ENCODE measurements at regions not wholly inside any gene's neighbourhood (a gene's known extent, or its start where the extent isn't known, plus 50 kb on each side); places are given as distances from the start of the nearest gene placed in this dataset.

GRCh38 chrX:95974096-95974470 lies 710.6 kb upstream of the DIAPH2 start:
- Mint-ChIP-seq H3K27ac (ENCODE audit: unreplicated experiment) (no peak overlapping the region), H3K36me3 (ENCODE audit: low read depth, unreplicated experiment) (no peaks in the 10 kb centered on the region), H3K9me3 (ENCODE audit: unreplicated experiment) (no peaks in the 10 kb centered on the region), H3K4me3 (ENCODE audit: unreplicated experiment) (no peak overlapping the region), H3K4me1 (ENCODE audit: unreplicated experiment) (no peaks in the 10 kb centered on the region), H3K27me3 (ENCODE audit: unreplicated experiment) (no peaks in the 10 kb centered on the region)
- no peak for TF ChIP-seq CTCF (IDR thresholded peaks at IDR 0.05; ENCODE audit: unreplicated experiment)
- DNase-seq (ENCODE audit: low spot score), result no peak

GRCh38 chrX:95974890-95975289 lies 709.8 kb upstream of the DIAPH2 start:
- no peak for DNase-seq (ENCODE audit: low spot score)
- no peak overlapping the region for H3K4me3 Mint-ChIP-seq (ENCODE audit: unreplicated experiment)
- no peaks in the 10 kb centered on the region for H3K4me1 Mint-ChIP-seq (ENCODE audit: unreplicated experiment)
- H3K27me3 Mint-ChIP-seq (ENCODE audit: unreplicated experiment), result no peaks in the 10 kb centered on the region
- no peak for TF ChIP-seq CTCF (IDR thresholded peaks at IDR 0.05; ENCODE audit: unreplicated experiment)
- no peak overlapping the region for H3K27ac Mint-ChIP-seq (ENCODE audit: unreplicated experiment)
- H3K9me3 Mint-ChIP-seq (ENCODE audit: unreplicated experiment), result no peaks in the 10 kb centered on the region
- H3K36me3 Mint-ChIP-seq (ENCODE audit: low read depth, unreplicated experiment), result no peaks in the 10 kb centered on the region

- Mint-ChIP-seq H3K27me3 (ENCODE audit: unreplicated experiment) (no peaks in the 10 kb centered on the region), H3K4me1 (ENCODE audit: unreplicated experiment) (no peaks in the 10 kb centered on the region), H3K27ac (ENCODE audit: unreplicated experiment) (no peak overlapping the region), H3K36me3 (ENCODE audit: low read depth, unreplicated experiment) (no peaks in the 10 kb centered on the region), H3K9me3 (ENCODE audit: unreplicated experiment) (no peaks in the 10 kb centered on the region), H3K4me3 (ENCODE audit: unreplicated experiment) (no peak overlapping the region)
- DNase-seq (ENCODE audit: low spot score), result no peak
- no peak for TF ChIP-seq CTCF (IDR thresholded peaks at IDR 0.05; ENCODE audit: unreplicated experiment)
Measured at GRCh38 chrX:95995583-95995982, 689.1 kb upstream of the DIAPH2 start.

GRCh38 chrX:95996294-95996693 lies 688.3 kb upstream of the DIAPH2 start:
- Mint-ChIP-seq H3K4me1 (ENCODE audit: unreplicated experiment) (no peaks in the 10 kb centered on the region), H3K27ac (ENCODE audit: unreplicated experiment) (no peak overlapping the region), H3K27me3 (ENCODE audit: unreplicated experiment) (no peaks in the 10 kb centered on the region), H3K36me3 (ENCODE audit: low read depth, unreplicated experiment) (no peaks in the 10 kb centered on the region), H3K4me3 (ENCODE audit: unreplicated experiment) (no peak overlapping the region), H3K9me3 (ENCODE audit: unreplicated experiment) (no peaks in the 10 kb centered on the region)
- TF ChIP-seq CTCF (IDR thresholded peaks at IDR 0.05; ENCODE audit: unreplicated experiment), result no peak
- DNase-seq (ENCODE audit: low spot score), result no peak

- no peak for TF ChIP-seq CTCF (IDR thresholded peaks at IDR 0.05; ENCODE audit: unreplicated experiment)
Measured at GRCh38 chrX:96002431-96002830, 682.2 kb upstream of the DIAPH2 start.

More at GRCh38 chrX:96002431-96002830, 682.2 kb upstream of the DIAPH2 start:
- H3K4me3 Mint-ChIP-seq (ENCODE audit: unreplicated experiment), result no peak overlapping the region
- DNase-seq (ENCODE audit: low spot score), result no peak
- H3K9me3 Mint-ChIP-seq (ENCODE audit: unreplicated experiment), result no peaks in the 10 kb centered on the region
- no peaks in the 10 kb centered on the region for H3K27me3 Mint-ChIP-seq (ENCODE audit: unreplicated experiment)
- no peaks in the 10 kb centered on the region for H3K4me1 Mint-ChIP-seq (ENCODE audit: unreplicated experiment)
- no peak overlapping the region for H3K27ac Mint-ChIP-seq (ENCODE audit: unreplicated experiment)
- H3K36me3 Mint-ChIP-seq (ENCODE audit: low read depth, unreplicated experiment), result no peaks in the 10 kb centered on the region
